GM12865 (cell line): ENCODE measurements at regions not wholly inside any gene's neighbourhood (a gene's known extent, or its start where the extent isn't known, plus 50 kb on each side); places are given as distances from the start of the nearest gene placed in this dataset.

Source experiments
- DNase-seq: peaks from one replicate; pipeline ENCODE4 v3.0.0; 2010; ENCODE audit warnings: low read depth
- H3K4me3 ChIP-seq: 2 replicates; pipeline ENCODE4 v1.5.1; 2011; ENCODE audit warnings: mild to moderate bottlenecking, low read depth, low read length, control low read depth
- TF ChIP-seq, protein P1 (sequence below): IDR thresholded peaks from 2 replicates; pipeline ENCODE4 v1.5.1; 2011; ENCODE audit warnings: low read length, control low read depth, low read depth, inconsistent platforms; ENCODE audit not compliant: insufficient read depth; ENCODE audit errors: missing control alignments

DNA sequence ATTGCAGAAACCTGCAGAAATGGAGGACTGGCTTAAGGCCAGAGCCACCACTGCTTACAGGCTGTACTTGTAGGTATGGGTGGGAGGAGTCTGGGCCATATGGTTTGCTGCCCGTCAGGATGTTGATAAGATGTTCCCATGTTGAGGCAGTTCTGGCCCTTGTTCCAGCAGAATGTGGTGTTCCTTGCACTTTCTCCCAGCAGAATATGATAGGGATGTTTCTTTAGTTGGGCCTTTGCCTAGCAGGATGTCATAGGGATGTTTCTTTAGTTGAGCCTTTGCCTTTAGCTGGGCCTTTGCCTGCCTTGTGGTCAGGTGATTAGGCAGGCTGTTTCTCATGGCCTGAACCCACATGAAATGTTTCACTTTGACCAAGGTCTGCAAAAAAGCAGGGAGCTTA lies 139.1 kb upstream of the PAQR3 start:
- TF ChIP-seq, protein P1, sequence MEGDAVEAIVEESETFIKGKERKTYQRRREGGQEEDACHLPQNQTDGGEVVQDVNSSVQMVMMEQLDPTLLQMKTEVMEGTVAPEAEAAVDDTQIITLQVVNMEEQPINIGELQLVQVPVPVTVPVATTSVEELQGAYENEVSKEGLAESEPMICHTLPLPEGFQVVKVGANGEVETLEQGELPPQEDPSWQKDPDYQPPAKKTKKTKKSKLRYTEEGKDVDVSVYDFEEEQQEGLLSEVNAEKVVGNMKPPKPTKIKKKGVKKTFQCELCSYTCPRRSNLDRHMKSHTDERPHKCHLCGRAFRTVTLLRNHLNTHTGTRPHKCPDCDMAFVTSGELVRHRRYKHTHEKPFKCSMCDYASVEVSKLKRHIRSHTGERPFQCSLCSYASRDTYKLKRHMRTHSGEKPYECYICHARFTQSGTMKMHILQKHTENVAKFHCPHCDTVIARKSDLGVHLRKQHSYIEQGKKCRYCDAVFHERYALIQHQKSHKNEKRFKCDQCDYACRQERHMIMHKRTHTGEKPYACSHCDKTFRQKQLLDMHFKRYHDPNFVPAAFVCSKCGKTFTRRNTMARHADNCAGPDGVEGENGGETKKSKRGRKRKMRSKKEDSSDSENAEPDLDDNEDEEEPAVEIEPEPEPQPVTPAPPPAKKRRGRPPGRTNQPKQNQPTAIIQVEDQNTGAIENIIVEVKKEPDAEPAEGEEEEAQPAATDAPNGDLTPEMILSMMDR = no peak
- peak; percentile 4 for DNase-seq
- H3K4me3 ChIP-seq = no peak overlapping the region

DNA sequence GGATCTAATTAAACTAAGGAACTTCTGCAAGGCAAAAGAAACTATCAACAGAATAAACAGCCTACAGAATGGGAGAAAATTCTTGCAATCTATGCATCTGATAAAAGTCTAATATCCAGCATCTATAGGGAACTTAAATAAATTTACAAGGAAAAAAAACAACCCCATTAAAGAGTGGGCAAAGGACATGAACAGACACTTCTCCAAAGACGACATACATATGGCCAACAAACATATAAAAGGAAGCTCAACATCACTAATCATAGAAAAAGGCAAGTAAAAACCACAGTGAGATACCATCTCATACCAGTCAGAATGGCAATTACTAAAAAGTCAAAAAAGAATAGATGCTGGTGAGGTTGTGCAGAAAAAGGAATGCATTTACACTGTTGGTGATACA lies 134.8 kb upstream of the PAQR3 start:
- no peak for DNase-seq
- TF ChIP-seq, protein P1 = no peak
- H3K4me3 ChIP-seq = no peak overlapping the region

DNA sequence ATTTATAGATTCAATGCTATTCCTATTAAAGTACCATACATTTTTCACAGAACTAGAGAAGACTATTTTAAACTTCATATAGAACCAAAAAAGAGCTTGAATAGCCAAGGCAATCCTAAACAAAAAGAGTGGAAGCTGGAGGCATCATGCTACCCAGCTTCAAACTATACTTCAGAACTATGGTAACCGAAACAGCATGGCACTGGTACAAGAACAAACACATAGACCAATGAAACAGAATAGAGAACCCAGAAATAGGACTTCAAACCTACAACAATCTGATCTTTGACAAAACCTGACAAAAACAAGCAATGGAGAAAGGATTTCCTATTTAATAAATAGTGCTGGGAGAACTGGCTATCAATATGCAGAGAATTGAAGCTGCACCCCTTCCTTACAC lies 134.2 kb upstream of the PAQR3 start:
- no peak for DNase-seq
- TF ChIP-seq, protein P1 = no peak
- no peak overlapping the region for H3K4me3 ChIP-seq

DNA sequence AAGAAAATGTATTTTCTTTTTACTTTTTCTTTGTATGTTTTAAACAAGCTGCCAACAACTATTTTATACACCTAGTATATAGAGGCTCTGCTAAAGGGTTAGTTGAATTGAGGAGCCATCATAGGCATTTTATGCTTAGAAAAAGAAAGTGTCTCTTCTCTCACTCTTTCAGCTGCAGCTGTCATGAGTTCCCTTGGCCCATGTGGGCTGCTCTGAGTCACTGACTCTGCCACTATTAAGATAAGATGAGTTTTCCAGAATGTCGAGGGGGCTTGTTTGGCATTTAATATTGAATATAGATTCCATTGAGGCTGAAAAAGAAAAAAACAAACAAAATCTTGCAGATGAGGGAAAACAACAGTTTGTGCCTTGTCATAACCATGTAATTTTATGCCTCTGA lies 126.0 kb upstream of the PAQR3 start:
- TF ChIP-seq, protein P1 = no peak
- no peak overlapping the region for H3K4me3 ChIP-seq
- DNase-seq = peak; percentile 6

DNA sequence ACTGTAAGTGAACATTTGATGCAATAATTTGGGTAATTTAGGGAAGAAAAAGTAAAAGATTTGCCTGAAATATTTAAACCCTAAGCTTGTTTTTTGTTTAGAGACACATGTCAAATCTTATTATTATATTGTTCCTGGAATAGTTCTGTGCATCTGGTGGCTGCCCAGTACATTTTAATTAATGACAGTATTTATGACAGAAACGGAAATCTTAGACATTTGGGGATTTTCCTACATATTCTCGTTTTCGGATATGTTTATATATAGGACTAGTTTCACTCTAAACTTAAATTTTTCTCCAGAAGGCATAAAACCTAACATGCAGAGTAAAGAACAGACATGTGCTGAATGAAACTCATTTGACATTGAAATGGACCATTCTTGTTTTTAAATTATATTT lies 125.6 kb upstream of the PAQR3 start:
- DNase-seq = no peak
- TF ChIP-seq, protein P1 = no peak
- H3K4me3 ChIP-seq = no peak overlapping the region

DNA sequence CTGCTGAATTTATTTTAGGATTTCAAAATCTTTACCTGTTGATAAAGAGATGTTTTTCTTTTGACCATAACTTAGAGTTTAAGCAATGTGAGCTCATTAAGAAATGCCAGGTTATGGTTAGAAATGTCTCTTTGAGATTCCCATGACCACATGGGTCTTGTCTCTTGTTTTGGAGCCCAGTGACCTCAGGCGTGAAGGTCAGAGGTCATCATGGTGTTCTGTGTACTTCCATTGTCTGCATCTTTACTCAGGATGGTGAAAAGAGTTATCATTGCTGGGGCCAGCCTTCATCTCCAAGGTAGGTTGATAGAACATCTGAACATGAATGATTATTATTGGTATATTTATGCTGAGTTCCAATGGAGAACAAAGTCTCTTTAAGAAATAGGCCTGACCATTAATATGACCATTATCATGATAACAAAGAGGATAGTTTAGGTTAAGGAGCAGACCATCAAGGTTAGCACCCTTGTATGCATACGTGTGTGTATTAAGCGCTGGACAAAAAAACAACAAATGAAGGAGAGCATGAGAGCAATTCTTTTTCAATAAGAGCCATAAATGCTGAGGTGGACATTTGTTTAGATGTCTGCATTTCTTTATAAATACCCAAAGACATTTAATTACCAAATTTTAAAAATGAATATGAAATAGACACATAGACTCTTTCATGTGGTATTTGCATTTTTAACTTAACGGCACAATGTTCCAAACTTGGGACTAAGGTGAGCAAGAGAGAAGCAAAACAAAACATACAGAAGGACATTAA lies 120.6 kb upstream of the PAQR3 start:
- no peak overlapping the region for H3K4me3 ChIP-seq
- TF ChIP-seq, protein P1 = no peak
- no peak for DNase-seq

DNA sequence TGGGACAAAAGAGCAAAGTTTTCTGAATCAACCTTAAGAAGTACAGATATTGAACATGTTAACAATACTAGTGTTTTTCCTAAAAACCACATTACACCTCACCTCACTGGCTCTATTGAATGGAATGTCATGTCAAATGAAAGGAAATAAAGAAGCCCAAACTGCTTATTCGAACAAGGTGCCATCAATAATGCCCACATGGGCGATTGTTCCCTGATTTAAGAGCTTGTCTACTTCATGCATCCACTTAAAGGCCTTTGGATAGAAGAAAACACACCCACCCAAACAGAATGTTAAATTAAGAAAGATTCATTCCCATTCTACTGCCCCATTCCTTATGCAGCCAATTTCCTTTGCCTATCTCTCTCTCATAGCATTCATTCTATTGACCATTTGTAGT lies 118.5 kb upstream of the PAQR3 start:
- DNase-seq = no peak
- H3K4me3 ChIP-seq = no peak overlapping the region
- TF ChIP-seq, protein P1 = no peak
